LNCaP clone FGC (cell line): ENCODE measurements at regions not wholly inside any gene's neighbourhood (a gene's known extent, or its start where the extent isn't known, plus 50 kb on each side); places are given as distances from the start of the nearest gene placed in this dataset.

Experiments
- DNase-seq: peaks from one replicate; pipeline ENCODE4 v3.0.0-alpha.2; 2011; ENCODE audit warnings: low read depth
- H3K4me3 ChIP-seq: 2 replicates; pipeline ENCODE4 v1.5.1; 2011; ENCODE audit warnings: mild to moderate bottlenecking, low read depth, low read length, control low read depth
- CTCF ChIP-seq: IDR thresholded peaks from 2 replicates; pipeline ENCODE4 v1.5.1; 2012; ENCODE audit warnings: mild to moderate bottlenecking; ENCODE audit not compliant: control insufficient read depth, insufficient read depth; ENCODE audit errors: extremely low read depth

GRCh38 chr19:5211217-5211822 lies 129.3 kb downstream of the PTPRS start:
- H3K4me3 ChIP-seq, result no peak overlapping the region
- no peak for TF ChIP-seq CTCF
- DNase-seq, result no peak

- no peak for DNase-seq
- no peak for TF ChIP-seq CTCF
- H3K4me3 ChIP-seq, result no peak overlapping the region
Observed at GRCh38 chr19:5210556-5210955, 130.1 kb downstream of the PTPRS start.

GRCh38 chr19:5207806-5208205 lies 132.8 kb downstream of the PTPRS start:
- no peak overlapping the region for H3K4me3 ChIP-seq
- DNase-seq, result no peak
- no peak for TF ChIP-seq CTCF

- DNase-seq, result no peak
- TF ChIP-seq CTCF, result no peak
- H3K4me3 ChIP-seq, result no peak overlapping the region
Observed at GRCh38 chr19:5206751-5207075, 133.9 kb downstream of the PTPRS start.

- TF ChIP-seq CTCF, result no peak
- no peak for DNase-seq
- H3K4me3 ChIP-seq, result no peak overlapping the region
Observed at GRCh38 chr19:5205937-5206750, 134.5 kb downstream of the PTPRS start.

- TF ChIP-seq CTCF, result no peak
- no peak for DNase-seq
Observed at GRCh38 chr19:5205381-5205780, 135.2 kb downstream of the PTPRS start.

GRCh38 chr19:5204212-5204611 lies 136.4 kb downstream of the PTPRS start:
- DNase-seq, result no peak
- H3K4me3 ChIP-seq, result no peak overlapping the region
- no peak for TF ChIP-seq CTCF

More at GRCh38 chr19:5205381-5205780, 135.2 kb downstream of the PTPRS start:
- no peak overlapping the region for H3K4me3 ChIP-seq
